ENCODE measurements at regions not wholly inside any gene's neighbourhood (a gene's known extent, or its start where the extent isn't known, plus 50 kb on each side); places are given as distances from the start of the nearest gene placed in this dataset.

- TF ChIP-seq CTCF (conservative IDR thresholded peaks at IDR 0.05), result no peak
- no peak for TF ChIP-seq ZFX (IDR thresholded peaks at IDR 0.05)
These were observed 66.5 kb downstream of the MED10 start for GRCh38 chr5:6311568-6312501.
